ENCODE measurements at regions not wholly inside any gene's neighbourhood (a gene's known extent, or its start where the extent isn't known, plus 50 kb on each side); places are given as distances from the start of the nearest gene placed in this dataset.
"Not testable (repeated sequence)": the region's sequence is repeated elsewhere in the genome, so short reads cannot be mapped to it uniquely, and the experiment has no call there.

GRCh38 chr17:13442361-13442760, 159.4 kb downstream of the HS3ST3A1 start:
- DNase-seq (ENCODE audit: low read depth), result no peak

- DNase-seq (ENCODE audit: low read depth), result no peak
Measured at GRCh38 chr17:13441873-13442272, 159.9 kb downstream of the HS3ST3A1 start.

- no peak for DNase-seq (ENCODE audit: low read depth)
Measured at GRCh38 chr17:13437966-13438779, 163.6 kb downstream of the HS3ST3A1 start.

DNA sequence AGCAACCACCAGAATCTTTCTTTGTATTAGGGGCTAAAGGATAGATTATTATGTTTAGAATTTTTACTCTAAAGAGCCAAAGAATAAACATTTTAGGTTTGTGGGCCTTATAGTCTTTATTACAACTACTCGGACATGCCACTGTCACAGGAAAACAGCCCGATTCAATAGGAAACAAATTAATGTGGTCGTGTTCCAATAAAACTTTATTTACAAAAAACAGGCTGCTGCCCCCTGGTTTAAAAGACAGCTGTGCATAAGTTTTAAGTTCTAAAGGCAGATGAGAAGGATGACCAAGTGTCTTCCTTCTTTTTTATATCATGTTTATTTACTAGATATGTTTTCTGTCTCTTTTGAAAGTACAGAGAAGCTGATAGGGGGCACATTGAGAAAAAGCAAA, 166.5 kb downstream of the HS3ST3A1 start:
- no peak for DNase-seq (ENCODE audit: low read depth)

GRCh38 chr17:13429201-13429600, 172.5 kb downstream of the HS3ST3A1 start:
- DNase-seq (ENCODE audit: low read depth), result no peak

GRCh38 chr17:13428611-13429042, 173.1 kb downstream of the HS3ST3A1 start:
- DNase-seq (ENCODE audit: low read depth), result no peak

GRCh38 chr17:13426991-13427390, 174.7 kb downstream of the HS3ST3A1 start:
- DNase-seq (ENCODE audit: low read depth), result no peak

- no peak for DNase-seq (ENCODE audit: low read depth)
Measured at GRCh38 chr17:13425390-13425789, 176.3 kb downstream of the HS3ST3A1 start.

- no peak for DNase-seq (ENCODE audit: low read depth)
Measured at GRCh38 chr17:13421581-13422130, 180.1 kb downstream of the HS3ST3A1 start.

GRCh38 chr17:13420878-13421277, 180.9 kb downstream of the HS3ST3A1 start:
- DNase-seq (ENCODE audit: low read depth), result no peak

GRCh38 chr17:13420418-13420826, 181.3 kb downstream of the HS3ST3A1 start:
- no peak for DNase-seq (ENCODE audit: low read depth)

DNA sequence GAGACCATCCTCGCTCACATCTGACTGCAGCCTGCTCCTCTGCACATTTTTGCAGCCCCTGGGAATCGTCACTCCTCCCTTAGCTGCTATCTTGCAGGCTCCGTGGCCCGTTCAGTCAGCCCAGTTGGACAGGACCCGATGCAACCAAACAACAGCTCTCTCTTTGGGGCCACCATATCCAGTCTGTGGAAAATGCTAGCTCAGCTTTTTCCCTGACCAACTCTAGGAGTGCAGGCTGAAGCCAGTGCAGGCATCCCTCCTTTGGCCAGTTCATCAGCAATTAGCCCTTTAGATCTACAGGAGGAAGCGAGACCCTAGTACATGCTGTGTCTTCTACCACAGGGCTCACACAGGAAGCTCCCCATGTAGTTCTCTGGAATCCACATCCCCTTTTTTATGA, 182.1 kb downstream of the HS3ST3A1 start:
- DNase-seq (ENCODE audit: low read depth), result no peak

- DNase-seq (ENCODE audit: low read depth), result no peak
Measured at GRCh38 chr17:13418891-13419290, 182.8 kb downstream of the HS3ST3A1 start.

GRCh38 chr17:13417381-13417950, 184.3 kb downstream of the HS3ST3A1 start:
- no peak for DNase-seq (ENCODE audit: low read depth)

- no peak for DNase-seq (ENCODE audit: low read depth)
Measured at GRCh38 chr17:13416748-13417363, 184.9 kb downstream of the HS3ST3A1 start.

GRCh38 chr17:13415871-13416416, 185.8 kb downstream of the HS3ST3A1 start:
- DNase-seq (ENCODE audit: low read depth), result no peak

- DNase-seq (ENCODE audit: low read depth), result not testable (repeated sequence)
Measured at GRCh38 chr17:13415200-13415599, 186.5 kb downstream of the HS3ST3A1 start.

- DNase-seq (ENCODE audit: low read depth), result no peak
Measured at GRCh38 chr17:13413001-13413400, 188.7 kb downstream of the HS3ST3A1 start.

DNA sequence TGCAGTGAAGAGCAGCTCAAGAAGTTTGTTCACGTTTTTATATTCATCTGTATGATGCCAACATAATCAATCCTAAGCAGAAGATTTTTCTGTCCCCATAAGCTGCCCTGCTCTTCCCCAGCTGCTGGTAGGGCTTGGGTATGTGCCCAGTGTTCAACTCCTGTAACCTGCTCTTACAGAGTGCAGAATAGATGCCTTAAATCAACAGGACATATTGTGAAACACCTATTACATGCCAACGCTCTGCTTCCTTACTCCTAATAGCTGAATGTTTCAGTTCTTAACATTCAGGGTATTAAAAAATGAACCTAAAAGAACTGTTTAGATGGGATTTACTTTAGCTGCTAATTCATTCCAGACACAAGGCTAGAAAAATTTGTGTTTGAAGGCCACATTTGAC, 190.9 kb downstream of the HS3ST3A1 start:
- no peak for DNase-seq (ENCODE audit: low read depth)

DNA sequence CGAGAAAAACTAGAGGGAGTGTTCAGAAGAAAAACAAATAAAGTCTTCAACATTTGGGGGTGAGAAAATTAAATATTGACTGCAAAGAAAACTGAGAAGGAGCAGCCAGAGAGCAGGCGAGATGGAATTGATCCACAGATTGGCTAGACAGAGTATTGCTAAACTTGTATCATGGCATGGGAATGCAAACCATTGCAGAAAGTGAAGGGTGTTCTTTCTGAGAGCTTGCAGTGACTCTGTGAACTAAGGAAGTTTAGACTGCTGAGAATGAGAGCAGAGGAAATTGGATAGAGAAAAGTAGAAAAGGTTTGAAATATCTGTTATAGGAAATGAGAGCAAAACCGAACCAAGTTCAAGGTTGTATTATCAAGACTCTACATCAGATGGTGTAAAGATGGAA, 191.5 kb downstream of the HS3ST3A1 start:
- no peak for DNase-seq (ENCODE audit: low read depth)

GRCh38 chr17:13409455-13409854, 192.3 kb downstream of the HS3ST3A1 start:
- no peak for DNase-seq (ENCODE audit: low read depth)

DNA sequence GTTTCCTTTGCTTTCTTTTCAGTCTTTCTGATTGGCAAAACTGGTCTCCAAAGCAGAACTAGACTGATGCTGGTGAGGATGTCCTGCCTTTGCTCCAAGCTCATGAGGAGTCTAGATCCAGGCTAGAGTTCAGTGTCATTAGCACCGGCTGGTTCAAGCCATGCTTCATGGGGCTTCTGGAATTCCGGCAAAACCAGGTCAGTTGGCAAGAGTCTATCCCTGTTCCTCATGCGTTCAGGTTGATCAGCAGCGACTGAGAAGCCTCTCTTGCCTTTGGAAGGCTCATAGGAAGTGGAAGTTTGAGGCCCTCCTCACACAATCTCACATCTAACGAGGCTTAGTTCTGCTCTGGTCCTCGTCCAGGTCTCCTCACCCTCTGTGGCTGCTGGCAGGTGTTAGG, 194.3 kb downstream of the HS3ST3A1 start:
- no peak for DNase-seq (ENCODE audit: low read depth)

DNA sequence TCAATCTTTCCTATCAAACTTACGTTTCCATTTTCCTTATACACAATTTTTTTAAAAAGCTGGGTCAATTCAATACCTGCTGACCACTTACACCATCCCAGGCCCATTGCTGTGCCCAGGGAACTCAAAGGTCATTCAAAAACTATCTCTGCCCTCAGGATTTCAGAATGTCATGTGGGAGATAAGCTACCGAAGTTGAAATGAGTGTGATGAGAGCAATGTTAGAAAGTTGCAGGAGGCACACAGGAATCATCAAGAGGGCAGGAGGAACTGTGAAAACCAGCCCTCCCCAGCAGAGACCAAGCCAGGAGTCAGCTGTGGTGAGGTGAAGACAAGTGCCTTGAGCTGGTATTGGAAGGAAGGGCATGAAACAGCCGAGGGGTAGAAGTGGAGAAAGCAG, 195.9 kb downstream of the HS3ST3A1 start:
- DNase-seq (ENCODE audit: low read depth), result no peak

Data from activated gamma-delta T cell treated with anti-CD3 and anti-CD28 coated beads, Interleukin-2, amount 50 U/mL, for 16 hours (primary cell).